Bronchial epithelial cell (primary cell): ENCODE measurements at regions not wholly inside any gene's neighbourhood (a gene's known extent, or its start where the extent isn't known, plus 50 kb on each side); places are given as distances from the start of the nearest gene placed in this dataset.

ENCODE experiments used
- DNase-seq: peaks from one replicate; pipeline ENCODE4 v3.0.0-alpha.2; 2010; ENCODE audit warnings: low read depth
- FAIRE-seq: peaks from 2 replicates; lab custom pipeline; 2011; peaks lifted over from hg19 to GRCh38; lab: Jason Lieb, UNC
- H3K27me3 ChIP-seq: 2 replicates; pipeline ENCODE4 v1.5.1; 2011; ENCODE audit warnings: low read length; ENCODE audit not compliant: control insufficient read depth, insufficient read depth
- H3K36me3 ChIP-seq: 2 replicates; pipeline ENCODE4 v1.5.1; 2011; ENCODE audit warnings: low read length; ENCODE audit not compliant: control insufficient read depth, insufficient read depth
- H3K4me3 ChIP-seq: 2 replicates; pipeline ENCODE4 v1.5.1; 2011; ENCODE audit warnings: mild to moderate bottlenecking, low read depth, low read length, control low read depth
- CTCF ChIP-seq: IDR thresholded peaks from 2 replicates; pipeline ENCODE4 v1.5.1; 2011; ENCODE audit warnings: mild to moderate bottlenecking, moderate library complexity, low read length, control low read depth, inconsistent platforms; ENCODE audit not compliant: insufficient read depth, severe bottlenecking

- H3K36me3 ChIP-seq: no peaks in the 10 kb centered on the region
- no peak for TF ChIP-seq CTCF
- DNase-seq: no peak
- no peak for FAIRE-seq
- H3K27me3 ChIP-seq: no peaks in the 10 kb centered on the region
- no peak overlapping the region for H3K4me3 ChIP-seq
These were observed 874.1 kb downstream of the GRM8 start for GRCh38 chr7:126378642-126379041.

GRCh38 chr7:126370038-126370668 is 882.6 kb downstream of the GRM8 start:
- Histone ChIP-seq H3K4me3 (no peak overlapping the region), H3K36me3 (no peaks in the 10 kb centered on the region), H3K27me3 (no peaks in the 10 kb centered on the region)
- FAIRE-seq (no peak), DNase-seq (no peak)
- TF ChIP-seq CTCF: no peak

DNA sequence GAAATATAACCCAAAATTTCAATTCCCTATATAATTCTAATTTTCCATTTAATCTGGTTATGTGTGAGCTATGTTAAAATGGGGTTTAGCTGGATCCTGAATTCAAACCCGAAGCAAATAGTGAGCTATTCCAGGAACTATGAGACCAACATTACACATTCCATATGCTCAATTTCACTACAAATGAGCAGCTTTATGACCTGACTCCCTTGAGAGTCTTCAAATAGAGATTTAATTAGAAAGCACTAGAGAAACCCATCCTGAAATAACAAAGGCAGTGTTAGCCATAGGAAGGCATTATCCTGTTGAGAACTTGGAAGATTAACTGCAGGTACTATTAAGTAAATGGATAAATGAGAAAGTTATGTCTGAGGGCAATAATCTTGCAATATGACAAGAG is 890.0 kb downstream of the GRM8 start:
- Histone ChIP-seq H3K4me3 (no peak overlapping the region), H3K36me3 (no peaks in the 10 kb centered on the region), H3K27me3 (no peaks in the 10 kb centered on the region)
- DNase-seq (no peak), FAIRE-seq (no peak)
- no peak for TF ChIP-seq CTCF

- H3K27me3 ChIP-seq: no peaks in the 10 kb centered on the region
- H3K4me3 ChIP-seq: no peak overlapping the region
- FAIRE-seq: no peak
- DNase-seq: no peak
- no peak for TF ChIP-seq CTCF
- no peaks in the 10 kb centered on the region for H3K36me3 ChIP-seq
These were observed 891.6 kb downstream of the GRM8 start for GRCh38 chr7:126361183-126361582.

- FAIRE-seq (no peak), DNase-seq (no peak)
- Histone ChIP-seq H3K27me3 (no peaks in the 10 kb centered on the region), H3K36me3 (no peaks in the 10 kb centered on the region), H3K4me3 (no peak overlapping the region)
- no peak for TF ChIP-seq CTCF
These were observed 912.9 kb downstream of the GRM8 start for GRCh38 chr7:126339813-126340212.

- Histone ChIP-seq H3K27me3 (no peaks in the 10 kb centered on the region), H3K36me3 (no peaks in the 10 kb centered on the region), H3K4me3 (no peak overlapping the region)
- peak; percentile 47 for DNase-seq
- TF ChIP-seq CTCF: no peak
- no peak for FAIRE-seq
These were observed 947.1 kb downstream of the GRM8 start for GRCh38 chr7:126305671-126306070.
